CD4-positive, alpha-beta T cell (primary cell): ENCODE measurements at regions not wholly inside any gene's neighbourhood (a gene's known extent, or its start where the extent isn't known, plus 50 kb on each side); places are given as distances from the start of the nearest gene placed in this dataset.

Experiments
- ATAC-seq: fragments of 200-7000 bp; cut with Tn5 transposase; one replicate; pipeline ENCODE4 v1.10.0; 2022; ENCODE audit warnings: mild to moderate bottlenecking; ENCODE audit not compliant: poor library complexity
- CTCF ChIA-PET: fragments of 350-600 bp; sonication (Branson Sonifier 250); formaldehyde crosslinking; loops from one replicate; lab custom pipeline; 2021; ENCODE audit warnings: antibody characterized with exemption, inconsistent platforms; lab: Charles Lee
- POLR2A ChIA-PET: fragments of 350-600 bp; sonication (Branson Sonifier 250); formaldehyde crosslinking; loops from one replicate; lab custom pipeline; 2021; ENCODE audit warnings: antibody characterized with exemption, inconsistent platforms; lab: Charles Lee
- DNase-seq, 14 experiments: peaks; one replicate each; pipeline ENCODE4 v3.0.0-alpha.2; 2013 to 2020; ENCODE audit warnings: mixed read lengths in 2 of 14
- H3K27ac ChIP-seq, 2 donors: one replicate each; pipeline versions ENCODE4 v1.5.1 to v1.7.0; 2013; ENCODE audit warnings: low read length in 2 of 2, low read depth in 1 of 2, mild to moderate bottlenecking in 1 of 2
- H3K27me3 ChIP-seq, 2 experiments: 1 replicate in 1 of 2; 2 replicates in 1 of 2; pipeline versions ENCODE4 v1.6.1 to v1.7.0; 2013; ENCODE audit warnings: low read length in 2 of 2, control low read depth in 1 of 2, mild to moderate bottlenecking in 1 of 2, moderate library complexity in 1 of 2; ENCODE audit not compliant: insufficient read depth in 2 of 2, control insufficient read depth in 1 of 2
- H3K36me3 ChIP-seq: one replicate; pipeline ENCODE4 v1.6.1; 2013; ENCODE audit warnings: low read length, control low read depth; ENCODE audit not compliant: insufficient read depth
- H3K4me1 ChIP-seq: one replicate; pipeline ENCODE4 v1.6.1; 2013; ENCODE audit warnings: low read length, control low read depth; ENCODE audit not compliant: insufficient read depth
- H3K4me3 ChIP-seq: one replicate; pipeline ENCODE4 v1.5.1; 2013; ENCODE audit warnings: mild to moderate bottlenecking, low read length, moderate library complexity
- H3K9me3 ChIP-seq, 2 experiments: 1 replicate in 1 of 2; 2 replicates in 1 of 2; pipeline versions ENCODE4 v1.6.1 to v1.7.0; 2013; ENCODE audit warnings: low read length in 2 of 2, mild to moderate bottlenecking in 2 of 2, control low read depth in 1 of 2, moderate library complexity in 1 of 2; ENCODE audit not compliant: control insufficient read depth in 1 of 2, insufficient read depth in 1 of 2
- H3K27ac Mint-ChIP-seq: one replicate; pipeline ENCODE4 v1.8.0; 2020; ENCODE audit warnings: mixed read lengths
- H3K27me3 Mint-ChIP-seq: one replicate; pipeline ENCODE4 v1.8.0; 2021; ENCODE audit warnings: mixed read lengths
- H3K36me3 Mint-ChIP-seq: one replicate; pipeline ENCODE4 v1.8.0; 2021; ENCODE audit warnings: low read depth, mixed read lengths
- H3K4me1 Mint-ChIP-seq: one replicate; pipeline ENCODE4 v1.8.0; 2021; ENCODE audit warnings: low read depth, mixed read lengths
- H3K4me3 Mint-ChIP-seq: one replicate; pipeline ENCODE4 v1.8.0; 2020; ENCODE audit warnings: mild to moderate bottlenecking, mixed read lengths
- H3K9me3 Mint-ChIP-seq: one replicate; pipeline ENCODE4 v1.8.0; 2020; ENCODE audit warnings: mixed read lengths
- CTCF ChIP-seq: fragments of 200-600 bp; IDR thresholded peaks from one replicate; pipeline ENCODE4 v1.8.0; 2022; ENCODE audit warnings: antibody characterized with exemption, mild to moderate bottlenecking
- intact Hi-C, 2 experiments: fragments of 100-400 bp; cut with DNase I in 1 of 2; cut with micrococcal nuclease in 1 of 2; formaldehyde crosslinking; loops; one replicate each; pipeline versions ENCODE4 v1.15.1 to v1.9.0; 2023 to 2025; cut with DNase I, micrococcal nuclease

GRCh38 chr3:72393455-72393854 is 454.8 kb downstream of the SHQ1 start:
- Histone ChIP-seq H3K9me3 (no peaks in the 10 kb centered on the region), H3K4me3 (no peak overlapping the region), H3K27ac (no peak overlapping the region), H3K27me3 (no peaks in the 10 kb centered on the region), H3K4me1 (peaks cover 8% of the 10 kb centered on the region), H3K36me3 (no peaks in the 10 kb centered on the region)
- no peaks in the 10 kb centered on the region for H3K9me3 Mint-ChIP-seq
- POLR2A ChIA-PET = interaction anchor here (1.4 kb wide), 1 partner anchor 10 kb away, joined by 3 read pairs; no protein-coding TSS in a partner anchor
- no peak for ATAC-seq
- H3K27me3 Mint-ChIP-seq = no peaks in the 10 kb centered on the region
- H3K4me3 Mint-ChIP-seq = no peak overlapping the region
- no peak overlapping the region for H3K27ac Mint-ChIP-seq
- peaks cover 56% of the 10 kb centered on the region for H3K4me1 Mint-ChIP-seq
- intact Hi-C loops = loop anchor here in 1 of 2 experiments (5.0 kb wide), 1 partner anchor 34 kb away; no protein-coding TSS in a partner anchor
- TF ChIP-seq CTCF = no peak
- no peaks in the 10 kb centered on the region for H3K36me3 Mint-ChIP-seq
- no peak for DNase-seq
- CTCF ChIA-PET = no interaction called here

GRCh38 chr3:72391659-72392058 is 456.6 kb downstream of the SHQ1 start:
- Mint-ChIP-seq H3K9me3 (no peaks in the 10 kb centered on the region), H3K27ac (no peak overlapping the region), H3K36me3 (no peaks in the 10 kb centered on the region), H3K27me3 (no peaks in the 10 kb centered on the region), H3K4me3 (no peak overlapping the region), H3K4me1 (peaks cover 59% of the 10 kb centered on the region)
- no peak overlapping the region for H3K4me3 ChIP-seq
- no peak for ATAC-seq
- H3K9me3 ChIP-seq = no peaks in the 10 kb centered on the region
- peaks cover 8% of the 10 kb centered on the region for H3K4me1 ChIP-seq
- H3K27ac ChIP-seq = no peak overlapping the region
- intact Hi-C loops = loop anchor here in 1 of 2 experiments (5.0 kb wide), 1 partner anchor 36 kb away; no protein-coding TSS in a partner anchor
- no peaks in the 10 kb centered on the region for H3K36me3 ChIP-seq
- POLR2A ChIA-PET = interaction anchor here (1.0 to 1.3 kb wide), 2 partner anchors 16 to 46 kb away, joined by 3 read pairs; no protein-coding TSS in a partner anchor
- TF ChIP-seq CTCF = no peak
- DNase-seq = no peak
- H3K27me3 ChIP-seq = no peaks in the 10 kb centered on the region
- CTCF ChIA-PET = interaction anchor here (1.2 kb wide), 1 partner anchor 55 kb away, joined by 3 read pairs; the partner anchor contains the start of gene RYBP

GRCh38 chr3:72390841-72391240 is 457.4 kb downstream of the SHQ1 start:
- intact Hi-C loops = loop anchor here in 1 of 2 experiments (5.0 kb wide), 1 partner anchor 36 kb away; no protein-coding TSS in a partner anchor
- Mint-ChIP-seq H3K27me3 (no peaks in the 10 kb centered on the region), H3K9me3 (no peaks in the 10 kb centered on the region), H3K36me3 (no peaks in the 10 kb centered on the region), H3K4me1 (peaks cover 59% of the 10 kb centered on the region), H3K4me3 (no peak overlapping the region), H3K27ac (no peak overlapping the region)
- ChIA-PET CTCF (no interaction called here), POLR2A (interaction anchor here (1.0 kb wide), 1 partner anchor 46 kb away, joined by 3 read pairs; no protein-coding TSS in a partner anchor)
- DNase-seq (no peak), ATAC-seq (no peak)
- no peak overlapping the region for H3K27ac ChIP-seq
- TF ChIP-seq CTCF = no peak
- H3K9me3 ChIP-seq = no peaks in the 10 kb centered on the region
- H3K4me1 ChIP-seq = peaks cover 8% of the 10 kb centered on the region
- no peaks in the 10 kb centered on the region for H3K27me3 ChIP-seq
- H3K4me3 ChIP-seq = no peak overlapping the region
- H3K36me3 ChIP-seq = no peaks in the 10 kb centered on the region
